ENCODE measurements at regions not wholly inside any gene's neighbourhood (a gene's known extent, or its start where the extent isn't known, plus 50 kb on each side); places are given as distances from the start of the nearest gene placed in this dataset.

DNA sequence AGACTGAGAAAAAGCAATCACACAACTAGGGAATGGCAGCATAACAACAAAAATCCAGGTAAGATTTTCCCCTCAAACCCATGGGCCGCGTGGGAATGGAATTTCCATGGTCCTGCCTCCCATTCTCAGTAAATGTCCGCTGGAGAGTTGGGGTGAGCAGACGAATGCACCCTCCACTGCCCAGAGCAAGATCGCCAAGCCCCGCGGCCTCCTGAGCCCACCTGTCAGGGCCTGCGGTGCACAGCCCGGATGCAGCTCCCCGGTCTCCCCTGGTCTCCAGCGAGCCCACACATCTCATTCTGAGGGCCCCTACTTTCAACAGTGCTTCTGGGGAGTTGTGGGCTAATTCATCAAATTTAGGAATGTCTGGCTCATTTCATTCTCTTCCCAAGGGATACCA, 327.4 kb upstream of the HS6ST1 start:
- Histone ChIP-seq H3K36me3 (no peaks in the 10 kb centered on the region), H3K27ac (no peak overlapping the region), H3K9me3 (no peaks in the 10 kb centered on the region), H3K4me1 (no peaks in the 10 kb centered on the region), H3K27me3 (no peaks in the 10 kb centered on the region), H3K4me3 (no peak overlapping the region)
- DNase-seq: no peak
- TF ChIP-seq, protein P1, sequence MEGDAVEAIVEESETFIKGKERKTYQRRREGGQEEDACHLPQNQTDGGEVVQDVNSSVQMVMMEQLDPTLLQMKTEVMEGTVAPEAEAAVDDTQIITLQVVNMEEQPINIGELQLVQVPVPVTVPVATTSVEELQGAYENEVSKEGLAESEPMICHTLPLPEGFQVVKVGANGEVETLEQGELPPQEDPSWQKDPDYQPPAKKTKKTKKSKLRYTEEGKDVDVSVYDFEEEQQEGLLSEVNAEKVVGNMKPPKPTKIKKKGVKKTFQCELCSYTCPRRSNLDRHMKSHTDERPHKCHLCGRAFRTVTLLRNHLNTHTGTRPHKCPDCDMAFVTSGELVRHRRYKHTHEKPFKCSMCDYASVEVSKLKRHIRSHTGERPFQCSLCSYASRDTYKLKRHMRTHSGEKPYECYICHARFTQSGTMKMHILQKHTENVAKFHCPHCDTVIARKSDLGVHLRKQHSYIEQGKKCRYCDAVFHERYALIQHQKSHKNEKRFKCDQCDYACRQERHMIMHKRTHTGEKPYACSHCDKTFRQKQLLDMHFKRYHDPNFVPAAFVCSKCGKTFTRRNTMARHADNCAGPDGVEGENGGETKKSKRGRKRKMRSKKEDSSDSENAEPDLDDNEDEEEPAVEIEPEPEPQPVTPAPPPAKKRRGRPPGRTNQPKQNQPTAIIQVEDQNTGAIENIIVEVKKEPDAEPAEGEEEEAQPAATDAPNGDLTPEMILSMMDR (IDR thresholded peaks at IDR 0.05): no peak
- TF ChIP-seq POLR2A (IDR thresholded peaks at IDR 0.05): no peak

DNA sequence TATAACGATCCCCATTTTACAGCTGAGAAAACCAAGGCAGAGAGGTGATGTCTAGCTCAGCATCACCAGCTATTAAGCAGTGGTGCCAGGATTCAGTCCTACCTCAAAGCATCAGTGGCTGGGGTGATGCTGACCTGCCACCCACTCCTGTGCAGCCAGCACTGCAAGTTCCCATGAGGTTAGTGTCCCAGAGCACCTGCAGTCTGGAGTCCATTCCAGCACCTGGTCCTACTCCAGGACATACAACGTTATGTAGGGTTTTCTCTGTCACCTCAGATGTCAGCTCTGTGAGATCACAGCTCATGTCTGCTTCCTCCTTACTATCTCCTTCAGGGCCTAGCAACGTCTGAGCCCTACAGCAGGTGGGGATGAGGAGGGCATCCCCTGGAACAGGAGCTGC, 328.0 kb upstream of the HS6ST1 start:
- DNase-seq: no peak

DNA sequence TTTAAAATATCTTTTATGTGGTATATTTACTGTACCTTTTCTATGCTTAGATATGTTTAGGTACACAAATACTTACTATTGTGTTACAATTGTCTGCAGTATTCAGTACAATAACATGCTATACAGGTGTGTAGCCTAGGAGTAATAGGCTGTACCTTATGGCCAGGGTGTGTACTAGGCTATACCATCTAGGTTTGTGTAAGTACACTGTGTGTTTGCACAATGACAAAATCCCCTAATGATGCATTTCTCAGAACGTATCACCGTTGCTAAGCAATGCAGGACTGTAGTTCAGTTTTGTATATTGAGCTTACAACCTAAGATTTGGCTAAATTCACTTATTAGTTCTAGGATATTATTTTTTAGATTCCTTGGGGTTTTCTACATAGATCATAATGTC, 332.3 kb upstream of the HS6ST1 start:
- Histone ChIP-seq H3K9me3 (no peaks in the 10 kb centered on the region), H3K36me3 (no peaks in the 10 kb centered on the region), H3K4me1 (no peaks in the 10 kb centered on the region), H3K27me3 (no peaks in the 10 kb centered on the region), H3K4me3 (no peak overlapping the region), H3K27ac (no peak overlapping the region)
- no peak for TF ChIP-seq POLR2A (IDR thresholded peaks at IDR 0.05)
- TF ChIP-seq, protein P1 (IDR thresholded peaks at IDR 0.05): no peak
- DNase-seq: no peak

More for the DNA sequence above, 328.0 kb upstream of the HS6ST1 start:
- no peak overlapping the region for H3K27ac ChIP-seq
- TF ChIP-seq, protein P1 (IDR thresholded peaks at IDR 0.05): no peak
- TF ChIP-seq POLR2A (IDR thresholded peaks at IDR 0.05): no peak
- H3K9me3 ChIP-seq: no peaks in the 10 kb centered on the region
- no peaks in the 10 kb centered on the region for H3K36me3 ChIP-seq
- H3K4me3 ChIP-seq: no peak overlapping the region
- H3K27me3 ChIP-seq: no peaks in the 10 kb centered on the region
- H3K4me1 ChIP-seq: no peaks in the 10 kb centered on the region

DNA sequence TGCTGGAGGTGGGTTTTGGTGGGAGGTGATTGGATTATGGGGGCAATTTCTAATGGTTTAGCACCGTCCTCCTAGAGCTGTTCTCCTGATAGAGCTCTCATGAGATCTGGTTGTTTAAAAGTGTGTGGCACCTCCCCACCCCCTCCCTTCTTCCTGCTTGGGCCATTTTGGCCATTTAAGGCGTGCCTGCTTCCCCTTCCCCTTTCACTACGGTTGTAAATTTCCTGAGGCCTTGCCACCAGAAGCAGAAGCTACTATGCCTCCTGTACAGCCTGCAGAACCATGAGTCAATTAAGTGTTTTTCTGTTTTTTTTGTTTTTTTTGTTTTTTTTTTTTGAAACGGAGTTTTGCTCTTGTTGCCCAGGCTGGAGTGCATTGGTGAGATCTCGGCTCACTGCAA, 335.7 kb upstream of the HS6ST1 start:
- Histone ChIP-seq H3K36me3 (no peaks in the 10 kb centered on the region), H3K4me3 (no peak overlapping the region), H3K27me3 (no peaks in the 10 kb centered on the region), H3K27ac (no peak overlapping the region), H3K9me3 (no peaks in the 10 kb centered on the region), H3K4me1 (no peaks in the 10 kb centered on the region)
- no peak for DNase-seq
- TF ChIP-seq, protein P1 (IDR thresholded peaks at IDR 0.05): no peak
- TF ChIP-seq POLR2A (IDR thresholded peaks at IDR 0.05): no peak

DNA sequence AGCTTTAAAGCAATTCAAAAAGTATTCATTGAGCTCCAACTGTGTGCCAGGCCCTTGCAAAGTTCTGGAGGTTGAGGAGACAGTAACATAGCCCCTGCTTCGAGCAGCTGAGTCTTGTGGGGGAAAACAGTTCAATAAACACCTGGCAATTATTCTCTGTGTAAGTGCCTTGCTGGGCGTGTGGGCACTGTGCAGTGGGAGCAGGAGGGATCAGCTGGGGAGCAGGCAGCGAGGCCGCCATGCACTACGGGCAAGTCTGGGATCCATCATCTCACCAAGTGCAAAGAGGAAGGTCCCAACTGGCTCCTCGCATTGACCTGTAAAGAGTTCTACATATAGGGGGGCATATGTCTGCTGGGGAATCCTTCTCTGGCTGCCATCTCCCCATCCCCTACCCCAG, 342.2 kb upstream of the HS6ST1 start:
- no peaks in the 10 kb centered on the region for H3K9me3 ChIP-seq
- DNase-seq: peak in 1 of 3 donors; percentile 34
- H3K27me3 ChIP-seq: no peaks in the 10 kb centered on the region
- no peak for TF ChIP-seq POLR2A (IDR thresholded peaks at IDR 0.05)
- TF ChIP-seq, protein P1 (IDR thresholded peaks at IDR 0.05): no peak
- no peak overlapping the region for H3K4me3 ChIP-seq
- H3K4me1 ChIP-seq: no peaks in the 10 kb centered on the region
- no peak overlapping the region for H3K27ac ChIP-seq
- H3K36me3 ChIP-seq: no peaks in the 10 kb centered on the region

DNA sequence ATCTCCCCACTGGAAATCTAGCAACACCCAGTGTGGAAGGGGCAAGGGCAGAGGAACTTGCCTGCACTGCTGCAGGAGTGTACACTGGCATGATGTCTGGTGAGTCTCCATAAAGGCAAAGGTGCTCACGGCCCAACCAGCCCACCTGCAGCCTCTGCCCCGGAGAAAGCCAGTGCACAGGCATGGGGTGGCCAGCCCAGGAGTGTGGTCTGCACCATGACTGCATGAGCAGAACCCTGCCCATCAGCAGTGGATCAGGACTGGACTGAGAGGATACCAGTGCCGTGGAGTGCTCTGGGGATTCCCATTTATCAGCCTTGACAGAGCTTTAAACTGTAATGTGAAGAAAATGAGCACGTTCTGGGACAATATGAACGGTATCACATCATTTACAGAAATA, 342.6 kb upstream of the HS6ST1 start:
- H3K27me3 ChIP-seq: no peaks in the 10 kb centered on the region
- DNase-seq: no peak
- no peaks in the 10 kb centered on the region for H3K4me1 ChIP-seq
- H3K4me3 ChIP-seq: no peak overlapping the region
- H3K27ac ChIP-seq: no peak overlapping the region
- TF ChIP-seq POLR2A (IDR thresholded peaks at IDR 0.05): no peak
- TF ChIP-seq, protein P1 (IDR thresholded peaks at IDR 0.05): no peak
- no peaks in the 10 kb centered on the region for H3K9me3 ChIP-seq
- no peaks in the 10 kb centered on the region for H3K36me3 ChIP-seq

Data from Peyer's patch (tissue), 4 donors.